Ovary (tissue), 3 donors: ENCODE measurements at regions not wholly inside any gene's neighbourhood (a gene's known extent, or its start where the extent isn't known, plus 50 kb on each side); places are given as distances from the start of the nearest gene placed in this dataset.

ENCODE experiments used
- EP300 ChIP-seq: sonication (generic); formaldehyde crosslinking; IDR thresholded peaks from one replicate; pipeline ENCODE4 v1.6.1; 2017; ENCODE audit warnings: antibody characterized with exemption
- TF ChIP-seq, protein P1 (sequence below), 3 donors: fragments of 450-650 bp in 2 of 3; fragments of 200-600 bp in 1 of 3; IDR thresholded peaks; one replicate each; pipeline versions ENCODE4 v1.5.1 to v1.8.0; 2016 to 2022; ENCODE audit warnings: antibody characterized with exemption in 3 of 3, mild to moderate bottlenecking in 1 of 3
- donor health status: DM: no; HTN: no; CAD: no.

- TF ChIP-seq, protein P1, sequence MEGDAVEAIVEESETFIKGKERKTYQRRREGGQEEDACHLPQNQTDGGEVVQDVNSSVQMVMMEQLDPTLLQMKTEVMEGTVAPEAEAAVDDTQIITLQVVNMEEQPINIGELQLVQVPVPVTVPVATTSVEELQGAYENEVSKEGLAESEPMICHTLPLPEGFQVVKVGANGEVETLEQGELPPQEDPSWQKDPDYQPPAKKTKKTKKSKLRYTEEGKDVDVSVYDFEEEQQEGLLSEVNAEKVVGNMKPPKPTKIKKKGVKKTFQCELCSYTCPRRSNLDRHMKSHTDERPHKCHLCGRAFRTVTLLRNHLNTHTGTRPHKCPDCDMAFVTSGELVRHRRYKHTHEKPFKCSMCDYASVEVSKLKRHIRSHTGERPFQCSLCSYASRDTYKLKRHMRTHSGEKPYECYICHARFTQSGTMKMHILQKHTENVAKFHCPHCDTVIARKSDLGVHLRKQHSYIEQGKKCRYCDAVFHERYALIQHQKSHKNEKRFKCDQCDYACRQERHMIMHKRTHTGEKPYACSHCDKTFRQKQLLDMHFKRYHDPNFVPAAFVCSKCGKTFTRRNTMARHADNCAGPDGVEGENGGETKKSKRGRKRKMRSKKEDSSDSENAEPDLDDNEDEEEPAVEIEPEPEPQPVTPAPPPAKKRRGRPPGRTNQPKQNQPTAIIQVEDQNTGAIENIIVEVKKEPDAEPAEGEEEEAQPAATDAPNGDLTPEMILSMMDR (IDR thresholded peaks at IDR 0.05): no peak
- TF ChIP-seq EP300: no peak
These were observed 97.8 kb downstream of the SNX18 start for GRCh38 chr5:54615381-54615780.
